GM21447 (cell line): ENCODE measurements at regions not wholly inside any gene's neighbourhood (a gene's known extent, or its start where the extent isn't known, plus 50 kb on each side); places are given as distances from the start of the nearest gene placed in this dataset.

Experiments
- ATAC-seq: cut with Tn5 transposase; IDR thresholded peaks from one replicate; pipeline ENCODE4 v1.9.1; 2021; ENCODE audit not compliant: unreplicated experiment

- no peak for ATAC-seq
These were observed 367.4 kb downstream of the SEC14L1 start for GRCh38 chr17:77508047-77508715.

GRCh38 chr17:77509089-77509488 is 368.3 kb downstream of the SEC14L1 start:
- no peak for ATAC-seq

- no peak for ATAC-seq
These were observed 368.8 kb downstream of the SEC14L1 start for GRCh38 chr17:77509599-77509998.

- no peak for ATAC-seq
These were observed 369.5 kb downstream of the SEC14L1 start for GRCh38 chr17:77510133-77510796.

GRCh38 chr17:77511514-77512061 is 370.8 kb downstream of the SEC14L1 start:
- no peak for ATAC-seq

GRCh38 chr17:77512062-77512946 is 371.5 kb downstream of the SEC14L1 start:
- no peak for ATAC-seq

GRCh38 chr17:77513045-77513444 is 372.3 kb downstream of the SEC14L1 start:
- no peak for ATAC-seq

- no peak for ATAC-seq
These were observed 374.5 kb downstream of the SEC14L1 start for GRCh38 chr17:77515227-77515626.

GRCh38 chr17:77516902-77517301 is 376.1 kb downstream of the SEC14L1 start:
- ATAC-seq: no peak

- ATAC-seq: no peak
These were observed 380.3 kb downstream of the SEC14L1 start for GRCh38 chr17:77521076-77521475.

- ATAC-seq: no peak
These were observed 382.8 kb downstream of the SEC14L1 start for GRCh38 chr17:77523540-77523939.

- no peak for ATAC-seq
These were observed 385.5 kb downstream of the SEC14L1 start for GRCh38 chr17:77526259-77526711.

GRCh38 chr17:77526728-77527350 is 386.1 kb downstream of the SEC14L1 start:
- no peak for ATAC-seq

- ATAC-seq: no peak
These were observed 386.6 kb downstream of the SEC14L1 start for GRCh38 chr17:77527409-77527808.

- no peak for ATAC-seq
These were observed 387.2 kb downstream of the SEC14L1 start for GRCh38 chr17:77527836-77528505.

GRCh38 chr17:77528516-77529327 is 388.0 kb downstream of the SEC14L1 start:
- no peak for ATAC-seq

- no peak for ATAC-seq
These were observed 388.5 kb downstream of the SEC14L1 start for GRCh38 chr17:77529328-77529650.

GRCh38 chr17:77530591-77530990 is 389.8 kb downstream of the SEC14L1 start:
- ATAC-seq: no peak

- no peak for ATAC-seq
These were observed 390.2 kb downstream of the SEC14L1 start for GRCh38 chr17:77531002-77531401.

GRCh38 chr17:77531641-77532040 is 390.9 kb downstream of the SEC14L1 start:
- ATAC-seq: no peak
